ENCODE measurements at regions not wholly inside any gene's neighbourhood (a gene's known extent, or its start where the extent isn't known, plus 50 kb on each side); places are given as distances from the start of the nearest gene placed in this dataset.

- DNase-seq: no peak
Measured at GRCh38 chr6:147759093-147759492, 250.6 kb downstream of the SAMD5 start.

DNA sequence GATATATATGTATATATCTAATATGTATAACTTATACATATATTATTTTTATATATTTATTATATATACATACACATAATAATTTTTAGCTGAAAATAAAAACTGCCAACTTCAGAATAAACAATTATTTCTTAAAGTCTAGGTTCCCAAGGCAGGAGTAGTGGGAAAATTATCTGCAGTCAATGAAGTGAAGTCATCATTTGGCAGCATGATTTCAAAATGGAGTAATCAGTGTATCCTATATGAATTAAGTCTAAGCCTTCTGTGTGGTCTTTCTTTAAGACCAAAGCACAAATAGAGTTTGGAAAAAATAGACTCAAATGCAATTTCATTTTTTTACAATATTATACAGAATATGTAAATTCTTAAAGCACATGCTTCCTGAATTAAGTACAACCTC lies 251.0 kb downstream of the SAMD5 start:
- DNase-seq: no peak

- no peak for DNase-seq
Measured at GRCh38 chr6:147765541-147765940, 257.1 kb downstream of the SAMD5 start.

GRCh38 chr6:147768969-147769368 lies 260.5 kb downstream of the SAMD5 start:
- no peak for DNase-seq

- DNase-seq: no peak
Measured at GRCh38 chr6:147769496-147770087, 261.1 kb downstream of the SAMD5 start.

GRCh38 chr6:147770221-147770620 lies 261.7 kb downstream of the SAMD5 start:
- no peak for DNase-seq

GRCh38 chr6:147772724-147773123 lies 264.2 kb downstream of the SAMD5 start:
- DNase-seq: no peak

DNA sequence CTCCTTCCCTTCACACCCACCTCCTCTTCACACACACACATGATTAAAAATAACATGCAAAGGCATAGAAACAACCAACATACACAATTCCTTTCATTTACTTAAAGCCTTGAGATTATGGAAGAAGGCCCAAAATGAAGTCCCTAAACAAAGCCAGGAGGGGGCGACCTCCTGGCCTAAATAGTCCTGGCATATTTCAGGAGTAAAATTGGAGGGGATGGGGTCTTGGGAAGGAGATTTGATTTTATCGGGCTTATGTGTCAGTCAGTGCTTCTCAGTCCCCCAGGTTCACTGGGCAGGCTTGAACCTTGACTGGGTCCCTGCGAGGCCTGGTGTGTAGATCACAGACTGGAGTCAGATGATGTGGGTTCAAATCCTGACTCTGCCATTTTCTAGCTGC lies 266.4 kb downstream of the SAMD5 start:
- DNase-seq: no peak

- no peak for DNase-seq
Measured at GRCh38 chr6:147776631-147777213, 268.2 kb downstream of the SAMD5 start.

DNA sequence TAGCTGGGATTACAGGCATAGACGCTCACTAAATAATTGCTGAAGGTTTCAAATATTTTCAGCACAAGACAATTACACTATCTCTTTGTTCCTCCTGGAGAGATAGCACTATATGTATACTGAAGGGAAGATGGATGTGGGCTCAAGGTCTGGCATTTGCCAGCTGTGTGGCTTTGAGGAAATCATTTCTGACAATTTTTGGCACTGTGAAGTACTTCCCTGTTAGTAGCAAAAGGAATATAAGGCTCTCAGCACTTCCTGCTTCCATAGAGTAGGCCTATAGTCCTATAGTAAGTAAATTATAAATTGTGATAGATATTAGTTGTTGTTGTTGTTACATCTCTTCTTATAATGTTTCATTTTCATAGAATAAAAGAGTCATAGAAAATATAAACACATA lies 271.1 kb downstream of the SAMD5 start:
- no peak for DNase-seq

GRCh38 chr6:147782302-147782701 lies 273.8 kb downstream of the SAMD5 start:
- no peak for DNase-seq

DNA sequence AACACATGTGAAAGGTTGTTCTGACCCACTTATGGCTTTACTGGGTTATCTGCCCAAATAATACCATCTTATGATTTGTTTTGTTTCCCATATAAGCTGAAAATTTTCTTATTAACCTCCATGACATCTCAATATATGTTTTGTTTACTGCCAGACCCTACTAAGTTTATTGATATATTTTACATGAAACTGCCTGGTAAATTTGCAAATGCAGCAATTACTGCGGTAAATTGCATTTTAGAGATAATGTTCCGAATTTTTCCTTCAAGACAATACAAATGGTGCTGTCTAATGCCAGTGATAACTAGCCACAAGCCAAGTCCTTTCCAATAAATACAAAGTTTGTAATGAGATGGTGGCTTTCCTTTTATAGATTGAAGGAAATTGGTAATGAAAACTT lies 275.9 kb downstream of the SAMD5 start:
- DNase-seq: no peak

DNA sequence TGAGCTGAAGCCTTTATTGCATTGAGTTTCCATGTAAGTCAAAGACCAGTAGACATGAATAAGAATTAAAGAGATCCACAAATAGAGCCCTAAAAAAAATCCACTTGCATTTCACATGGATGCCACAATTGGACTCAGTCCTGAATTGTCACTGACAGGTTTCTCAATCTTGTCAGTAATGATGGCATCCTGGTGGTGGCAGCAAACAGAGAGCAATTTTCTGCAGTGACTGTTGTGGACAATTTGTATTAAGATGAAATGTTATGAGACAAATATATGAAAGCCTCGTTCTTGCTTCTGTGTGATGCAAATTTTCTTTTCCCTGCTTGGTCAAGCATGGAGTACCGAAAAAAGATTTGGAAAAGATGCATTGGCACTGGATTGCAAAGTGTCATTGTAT lies 278.9 kb downstream of the SAMD5 start:
- no peak for DNase-seq

DNA sequence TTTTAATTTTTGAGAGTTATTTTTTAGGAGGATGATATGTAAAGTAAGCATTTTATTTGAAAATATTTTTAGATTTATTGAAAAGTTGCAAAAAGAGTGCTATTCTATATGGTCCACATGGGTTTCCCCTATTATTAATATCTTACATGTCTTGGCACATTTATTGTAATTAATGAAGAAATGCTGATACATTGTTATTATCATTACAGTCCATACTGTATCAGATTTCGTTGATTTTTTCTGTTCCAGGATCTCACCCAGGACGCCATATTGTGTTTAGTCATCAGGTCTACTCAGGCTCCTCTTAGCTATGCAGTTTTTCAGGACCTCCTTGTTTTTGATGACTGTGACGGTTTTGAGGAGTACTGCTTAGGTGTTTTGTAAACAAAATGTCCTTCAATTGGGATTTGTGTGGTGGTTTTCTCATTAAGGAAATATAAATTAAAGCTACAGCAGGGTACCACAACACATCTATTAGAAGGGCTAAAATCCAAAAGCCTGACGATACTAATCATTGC lies 281.0 kb downstream of the SAMD5 start:
- DNase-seq: no peak

DNA sequence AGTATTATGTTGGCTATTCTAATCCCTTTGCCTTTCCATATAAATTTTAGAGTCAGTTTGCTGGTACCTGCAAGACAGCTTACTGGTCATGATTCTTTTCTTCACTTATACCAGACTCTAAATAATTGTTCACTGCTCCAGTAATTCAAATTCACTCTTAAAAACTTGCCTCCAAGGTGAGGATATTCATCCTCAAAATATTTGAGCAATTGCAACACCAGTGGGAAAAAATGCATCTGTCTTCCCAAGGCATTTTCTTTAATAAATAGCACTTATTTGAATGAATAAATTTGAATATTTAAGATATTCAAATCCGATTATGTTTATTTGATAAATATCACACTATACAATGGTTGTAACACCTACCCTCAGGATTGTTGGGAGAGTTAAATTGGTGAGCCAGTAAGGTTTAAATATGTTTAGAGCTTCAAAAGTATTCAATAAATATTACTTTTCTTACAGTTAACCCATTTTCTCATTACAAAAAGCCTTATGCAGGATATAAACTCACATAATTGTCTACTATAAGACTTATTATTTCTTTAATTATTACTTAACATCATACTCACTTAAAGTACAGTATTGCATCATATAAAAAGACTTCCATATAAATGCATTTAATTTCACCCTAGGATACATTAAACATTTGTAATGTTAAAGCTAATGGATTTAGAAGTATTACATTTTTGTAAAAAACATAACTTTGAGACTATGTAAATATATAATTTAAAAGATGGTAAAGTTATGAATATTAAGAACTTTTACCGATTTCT lies 285.6 kb downstream of the SAMD5 start:
- no peak for DNase-seq

GRCh38 chr6:147802459-147802858 lies 294.0 kb downstream of the SAMD5 start:
- DNase-seq: no peak

DNA sequence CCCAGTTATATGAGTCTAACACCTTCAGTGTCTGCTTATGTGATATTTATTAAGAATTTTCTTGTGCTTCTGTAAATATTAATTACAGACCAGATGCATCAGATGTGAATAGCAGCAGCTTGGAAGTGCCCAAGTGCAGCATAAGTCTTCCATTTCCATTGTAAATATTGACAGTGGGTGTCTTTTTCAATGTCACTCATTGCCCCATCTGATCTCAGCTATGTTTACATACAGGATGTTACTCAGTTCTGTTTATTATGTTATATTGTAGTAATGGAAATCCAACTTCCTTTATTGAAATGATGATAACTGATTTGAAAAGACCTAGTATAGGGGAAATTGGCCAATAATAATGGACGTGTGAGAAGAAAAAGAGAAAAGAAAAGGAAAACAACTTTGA lies 296.7 kb downstream of the SAMD5 start:
- no peak for DNase-seq

DNA sequence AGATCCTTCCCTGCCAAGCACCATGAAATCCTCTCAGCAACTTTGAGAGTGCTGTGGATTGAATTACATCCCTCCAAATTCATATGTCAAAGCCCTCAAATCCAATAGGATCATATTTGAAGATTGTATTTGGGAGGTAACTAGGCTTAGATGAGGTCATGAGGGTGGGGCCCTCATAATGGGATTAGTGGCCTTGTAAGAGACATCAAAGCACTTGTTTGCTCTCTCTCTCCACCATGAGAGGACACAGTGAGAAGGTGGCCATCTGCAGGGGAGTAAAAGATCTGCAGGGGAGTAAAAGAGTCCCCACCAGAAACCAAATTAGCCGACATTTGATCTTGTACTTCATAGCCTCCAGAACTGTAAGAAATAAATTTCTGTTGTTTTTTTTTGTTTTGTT lies 298.2 kb downstream of the SAMD5 start:
- no peak for DNase-seq

DNA sequence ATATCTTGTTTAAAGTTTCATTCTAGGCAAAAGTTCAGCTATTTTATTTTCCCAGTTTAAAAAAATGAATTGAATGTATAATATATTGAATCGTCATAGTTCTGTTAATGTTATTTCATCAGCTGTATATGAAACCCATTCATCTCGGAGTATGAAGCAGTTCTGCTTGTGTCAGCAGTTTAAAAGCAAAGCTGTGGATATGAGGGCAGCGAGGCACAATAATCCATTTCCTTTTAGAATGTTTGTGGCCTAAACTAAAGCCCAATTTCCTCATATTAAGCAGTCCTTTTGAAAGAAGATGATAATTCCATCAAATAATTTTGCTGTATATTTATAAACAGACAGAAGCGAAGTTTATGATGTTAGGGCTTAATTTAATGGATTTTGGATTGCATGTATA lies 300.1 kb downstream of the SAMD5 start:
- DNase-seq: no peak

GRCh38 chr6:147811913-147812629 lies 303.6 kb downstream of the SAMD5 start:
- no peak for DNase-seq

DNA sequence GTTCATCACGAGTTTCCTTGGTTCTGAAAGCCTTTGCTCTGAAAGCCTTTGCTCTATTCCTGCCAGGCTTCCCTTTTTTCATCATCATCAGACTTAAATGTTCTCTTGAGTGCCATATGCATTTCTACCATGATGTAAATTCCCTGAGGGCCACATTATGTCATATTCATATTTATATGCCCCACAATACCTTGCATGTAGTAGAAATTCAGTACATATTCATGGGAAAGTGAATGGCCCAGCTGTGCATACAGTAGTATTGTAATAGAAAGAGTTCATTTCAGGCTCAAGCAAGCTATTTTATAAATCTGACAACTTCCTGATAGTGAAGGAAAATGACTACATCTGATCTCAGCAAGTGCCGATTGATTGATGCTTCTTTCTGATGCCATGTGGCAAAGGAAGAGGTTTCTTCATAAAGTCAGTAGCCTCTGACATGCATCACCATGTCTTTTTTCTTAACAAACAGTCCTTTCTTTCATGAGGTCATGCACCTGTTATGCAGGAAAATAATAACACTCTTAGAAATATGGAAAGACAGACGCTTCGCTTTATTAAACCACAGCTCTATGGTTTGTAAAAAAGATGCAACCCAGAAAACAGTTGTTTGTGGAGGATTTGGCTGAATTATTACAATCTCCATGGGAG lies 308.7 kb downstream of the SAMD5 start:
- DNase-seq: no peak

DNA sequence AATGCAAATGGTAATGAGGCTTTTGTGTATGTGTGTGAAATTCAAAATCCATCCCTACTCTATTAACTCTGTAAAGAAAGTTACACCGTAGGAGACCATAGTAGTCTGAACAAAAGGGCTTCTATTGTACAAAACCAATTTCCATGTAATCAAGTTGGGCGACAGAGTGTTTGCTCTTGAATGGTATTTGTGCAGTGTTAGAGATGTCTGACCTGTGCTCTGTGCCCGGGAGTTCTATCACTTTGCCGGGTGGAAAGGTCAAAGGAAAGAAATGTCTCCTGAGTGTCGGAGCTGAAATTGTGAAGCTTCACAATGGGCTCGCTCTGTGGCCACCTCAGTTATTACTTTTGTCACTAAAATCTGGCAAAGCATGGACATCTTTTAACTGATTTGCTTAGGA lies 312.0 kb downstream of the SAMD5 start:
- no peak for DNase-seq

Measured in occipital lobe (tissue), 1 donor.